ENCODE measurements at regions not wholly inside any gene's neighbourhood (a gene's known extent, or its start where the extent isn't known, plus 50 kb on each side); places are given as distances from the start of the nearest gene placed in this dataset.

DNA sequence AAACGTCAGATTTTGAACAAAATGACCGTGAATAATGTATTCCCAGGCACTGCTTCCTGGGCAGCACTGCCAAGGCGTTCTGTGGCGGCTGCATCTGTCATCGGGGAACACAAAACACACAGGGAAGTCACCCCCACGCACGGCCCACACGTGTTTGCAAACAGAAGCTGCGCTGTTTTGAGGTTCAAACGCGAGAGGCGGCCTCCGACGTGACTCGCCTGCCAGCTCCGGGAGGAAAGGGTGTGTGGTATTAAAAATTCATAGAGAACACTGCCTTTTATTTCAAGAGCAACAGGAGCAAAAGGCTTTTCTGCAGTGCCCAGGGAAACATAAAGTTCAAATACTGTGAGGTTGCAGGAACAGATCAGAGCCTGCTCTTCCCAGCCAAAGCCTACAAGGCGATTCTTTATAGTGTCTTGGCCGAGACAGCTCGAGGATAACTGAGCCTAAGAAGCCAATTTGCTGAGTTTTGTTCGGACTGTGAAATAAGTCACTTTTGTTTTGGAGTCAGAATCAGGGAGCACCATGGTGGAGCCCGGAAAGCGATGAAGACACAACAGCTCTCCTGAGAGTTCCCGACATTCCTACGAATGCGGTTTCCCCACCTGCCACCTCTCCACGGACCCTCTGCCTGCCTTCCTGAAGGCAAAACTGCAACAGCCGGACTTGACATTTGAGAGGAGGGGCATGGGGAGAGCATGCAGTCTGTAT lies 115.3 kb upstream of the IRX2 start (continued):
- TF ChIP-seq, protein P1, sequence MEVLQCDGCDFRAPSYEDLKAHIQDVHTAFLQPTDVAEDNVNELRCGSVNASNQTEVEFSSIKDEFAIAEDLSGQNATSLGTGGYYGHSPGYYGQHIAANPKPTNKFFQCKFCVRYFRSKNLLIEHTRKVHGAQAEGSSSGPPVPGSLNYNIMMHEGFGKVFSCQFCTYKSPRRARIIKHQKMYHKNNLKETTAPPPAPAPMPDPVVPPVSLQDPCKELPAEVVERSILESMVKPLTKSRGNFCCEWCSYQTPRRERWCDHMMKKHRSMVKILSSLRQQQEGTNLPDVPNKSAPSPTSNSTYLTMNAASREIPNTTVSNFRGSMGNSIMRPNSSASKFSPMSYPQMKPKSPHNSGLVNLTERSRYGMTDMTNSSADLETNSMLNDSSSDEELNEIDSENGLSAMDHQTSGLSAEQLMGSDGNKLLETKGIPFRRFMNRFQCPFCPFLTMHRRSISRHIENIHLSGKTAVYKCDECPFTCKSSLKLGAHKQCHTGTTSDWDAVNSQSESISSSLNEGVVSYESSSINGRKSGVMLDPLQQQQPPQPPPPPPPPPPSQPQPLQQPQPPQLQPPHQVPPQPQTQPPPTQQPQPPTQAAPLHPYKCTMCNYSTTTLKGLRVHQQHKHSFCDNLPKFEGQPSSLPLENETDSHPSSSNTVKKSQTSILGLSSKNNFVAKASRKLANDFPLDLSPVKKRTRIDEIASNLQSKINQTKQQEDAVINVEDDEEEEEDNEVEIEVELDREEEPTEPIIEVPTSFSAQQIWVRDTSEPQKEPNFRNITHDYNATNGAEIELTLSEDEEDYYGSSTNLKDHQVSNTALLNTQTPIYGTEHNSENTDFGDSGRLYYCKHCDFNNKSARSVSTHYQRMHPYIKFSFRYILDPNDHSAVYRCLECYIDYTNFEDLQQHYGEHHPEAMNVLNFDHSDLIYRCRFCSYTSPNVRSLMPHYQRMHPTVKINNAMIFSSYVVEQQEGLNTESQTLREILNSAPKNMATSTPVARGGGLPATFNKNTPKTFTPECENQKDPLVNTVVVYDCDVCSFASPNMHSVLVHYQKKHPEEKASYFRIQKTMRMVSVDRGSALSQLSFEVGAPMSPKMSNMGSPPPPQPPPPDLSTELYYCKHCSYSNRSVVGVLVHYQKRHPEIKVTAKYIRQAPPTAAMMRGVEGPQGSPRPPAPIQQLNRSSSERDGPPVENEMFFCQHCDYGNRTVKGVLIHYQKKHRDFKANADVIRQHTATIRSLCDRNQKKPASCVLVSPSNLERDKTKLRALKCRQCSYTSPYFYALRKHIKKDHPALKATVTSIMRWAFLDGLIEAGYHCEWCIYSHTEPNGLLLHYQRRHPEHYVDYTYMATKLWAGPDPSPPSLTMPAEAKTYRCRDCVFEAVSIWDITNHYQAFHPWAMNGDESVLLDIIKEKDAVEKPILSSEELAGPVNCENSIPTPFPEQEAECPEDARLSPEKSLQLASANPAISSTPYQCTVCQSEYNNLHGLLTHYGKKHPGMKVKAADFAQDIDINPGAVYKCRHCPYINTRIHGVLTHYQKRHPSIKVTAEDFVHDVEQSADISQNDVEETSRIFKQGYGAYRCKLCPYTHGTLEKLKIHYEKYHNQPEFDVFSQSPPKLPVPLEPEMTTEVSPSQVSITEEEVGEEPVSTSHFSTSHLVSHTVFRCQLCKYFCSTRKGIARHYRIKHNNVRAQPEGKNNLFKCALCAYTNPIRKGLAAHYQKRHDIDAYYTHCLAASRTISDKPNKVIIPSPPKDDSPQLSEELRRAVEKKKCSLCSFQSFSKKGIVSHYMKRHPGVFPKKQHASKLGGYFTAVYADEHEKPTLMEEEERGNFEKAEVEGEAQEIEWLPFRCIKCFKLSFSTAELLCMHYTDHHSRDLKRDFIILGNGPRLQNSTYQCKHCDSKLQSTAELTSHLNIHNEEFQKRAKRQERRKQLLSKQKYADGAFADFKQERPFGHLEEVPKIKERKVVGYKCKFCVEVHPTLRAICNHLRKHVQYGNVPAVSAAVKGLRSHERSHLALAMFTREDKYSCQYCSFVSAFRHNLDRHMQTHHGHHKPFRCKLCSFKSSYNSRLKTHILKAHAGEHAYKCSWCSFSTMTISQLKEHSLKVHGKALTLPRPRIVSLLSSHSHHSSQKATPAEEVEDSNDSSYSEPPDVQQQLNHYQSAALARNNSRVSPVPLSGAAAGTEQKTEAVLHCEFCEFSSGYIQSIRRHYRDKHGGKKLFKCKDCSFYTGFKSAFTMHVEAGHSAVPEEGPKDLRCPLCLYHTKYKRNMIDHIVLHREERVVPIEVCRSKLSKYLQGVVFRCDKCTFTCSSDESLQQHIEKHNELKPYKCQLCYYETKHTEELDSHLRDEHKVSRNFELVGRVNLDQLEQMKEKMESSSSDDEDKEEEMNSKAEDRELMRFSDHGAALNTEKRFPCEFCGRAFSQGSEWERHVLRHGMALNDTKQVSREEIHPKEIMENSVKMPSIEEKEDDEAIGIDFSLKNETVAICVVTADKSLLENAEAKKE (CRISPR knock-in tag; IDR thresholded peaks at IDR 0.05) = no peak
- TF ChIP-seq EZH2 (IDR thresholded peaks at IDR 0.05; ENCODE audit: low read depth, unreplicated experiment) = no peak
- TF ChIP-seq CREB1 (CRISPR knock-in tag; IDR thresholded peaks at IDR 0.05; ENCODE audit: low read depth) = no peak
- no peak for TF ChIP-seq ZNF114 (CRISPR knock-in tag; IDR thresholded peaks at IDR 0.05)
- no peak for TF ChIP-seq JUNB (IDR thresholded peaks at IDR 0.05; ENCODE audit: unreplicated experiment)
- TF ChIP-seq, protein P2, sequence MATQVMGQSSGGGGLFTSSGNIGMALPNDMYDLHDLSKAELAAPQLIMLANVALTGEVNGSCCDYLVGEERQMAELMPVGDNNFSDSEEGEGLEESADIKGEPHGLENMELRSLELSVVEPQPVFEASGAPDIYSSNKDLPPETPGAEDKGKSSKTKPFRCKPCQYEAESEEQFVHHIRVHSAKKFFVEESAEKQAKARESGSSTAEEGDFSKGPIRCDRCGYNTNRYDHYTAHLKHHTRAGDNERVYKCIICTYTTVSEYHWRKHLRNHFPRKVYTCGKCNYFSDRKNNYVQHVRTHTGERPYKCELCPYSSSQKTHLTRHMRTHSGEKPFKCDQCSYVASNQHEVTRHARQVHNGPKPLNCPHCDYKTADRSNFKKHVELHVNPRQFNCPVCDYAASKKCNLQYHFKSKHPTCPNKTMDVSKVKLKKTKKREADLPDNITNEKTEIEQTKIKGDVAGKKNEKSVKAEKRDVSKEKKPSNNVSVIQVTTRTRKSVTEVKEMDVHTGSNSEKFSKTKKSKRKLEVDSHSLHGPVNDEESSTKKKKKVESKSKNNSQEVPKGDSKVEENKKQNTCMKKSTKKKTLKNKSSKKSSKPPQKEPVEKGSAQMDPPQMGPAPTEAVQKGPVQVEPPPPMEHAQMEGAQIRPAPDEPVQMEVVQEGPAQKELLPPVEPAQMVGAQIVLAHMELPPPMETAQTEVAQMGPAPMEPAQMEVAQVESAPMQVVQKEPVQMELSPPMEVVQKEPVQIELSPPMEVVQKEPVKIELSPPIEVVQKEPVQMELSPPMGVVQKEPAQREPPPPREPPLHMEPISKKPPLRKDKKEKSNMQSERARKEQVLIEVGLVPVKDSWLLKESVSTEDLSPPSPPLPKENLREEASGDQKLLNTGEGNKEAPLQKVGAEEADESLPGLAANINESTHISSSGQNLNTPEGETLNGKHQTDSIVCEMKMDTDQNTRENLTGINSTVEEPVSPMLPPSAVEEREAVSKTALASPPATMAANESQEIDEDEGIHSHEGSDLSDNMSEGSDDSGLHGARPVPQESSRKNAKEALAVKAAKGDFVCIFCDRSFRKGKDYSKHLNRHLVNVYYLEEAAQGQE (IDR thresholded peaks at IDR 0.05; ENCODE audit: unreplicated experiment) = no peak
- TF ChIP-seq STAT1 (IDR thresholded peaks at IDR 0.05; ENCODE audit: unreplicated experiment) = no peak
- no peak for TF ChIP-seq ZNF331 (CRISPR knock-in tag; IDR thresholded peaks at IDR 0.05; ENCODE audit: low read depth)
- TF ChIP-seq CTCF (conservative IDR thresholded peaks at IDR 0.05; ENCODE audit: low read depth in 2 of 2) = no peak
- TF ChIP-seq EZH2phosphoT487 (IDR thresholded peaks at IDR 0.05; ENCODE audit: unreplicated experiment) = no peak
